ENCODE measurements at regions not wholly inside any gene's neighbourhood (a gene's known extent, or its start where the extent isn't known, plus 50 kb on each side); places are given as distances from the start of the nearest gene placed in this dataset.

GRCh38 chr3:180185650-180186049 is 148.9 kb upstream of the PEX5L start:
- DNase-seq: peak in 1 of 56 donors; percentile 1

GRCh38 chr3:180188512-180189309 is 152.0 kb upstream of the PEX5L start:
- DNase-seq: no peak

- DNase-seq: no peak
These were observed 152.5 kb upstream of the PEX5L start for GRCh38 chr3:180189310-180189648.

GRCh38 chr3:180196658-180197057 is 159.9 kb upstream of the PEX5L start:
- no peak for DNase-seq

- DNase-seq: no peak
These were observed 162.8 kb upstream of the PEX5L start for GRCh38 chr3:180199417-180199995.

GRCh38 chr3:180215866-180216265 is 179.1 kb upstream of the PEX5L start:
- DNase-seq: no peak

- no peak for DNase-seq
These were observed 186.5 kb upstream of the PEX5L start for GRCh38 chr3:180223268-180223667.

- DNase-seq: no peak
These were observed 192.4 kb upstream of the PEX5L start for GRCh38 chr3:180229113-180229512.

- no peak for DNase-seq
These were observed 203.2 kb upstream of the PEX5L start for GRCh38 chr3:180239939-180240338.

- no peak for DNase-seq
These were observed 210.0 kb upstream of the PEX5L start for GRCh38 chr3:180246688-180247195.

- DNase-seq: no peak
These were observed 213.4 kb upstream of the PEX5L start for GRCh38 chr3:180250172-180250571.

GRCh38 chr3:180252683-180253082 is 215.9 kb upstream of the PEX5L start:
- DNase-seq: no peak

- DNase-seq: no peak
These were observed 216.5 kb upstream of the PEX5L start for GRCh38 chr3:180253283-180253682.

- DNase-seq: no peak
These were observed 227.7 kb upstream of the PEX5L start for GRCh38 chr3:180264479-180264878.

GRCh38 chr3:180265551-180265950 is 228.8 kb upstream of the PEX5L start:
- no peak for DNase-seq

- DNase-seq: no peak
These were observed 230.6 kb upstream of the PEX5L start for GRCh38 chr3:180267202-180267843.

- DNase-seq: no peak
These were observed 237.8 kb upstream of the PEX5L start for GRCh38 chr3:180274536-180274935.

GRCh38 chr3:180275176-180275575 is 238.4 kb upstream of the PEX5L start:
- no peak for DNase-seq

- DNase-seq: no peak
These were observed 240.3 kb upstream of the PEX5L start for GRCh38 chr3:180277041-180277440.

GRCh38 chr3:180278583-180279188 is 241.9 kb upstream of the PEX5L start:
- DNase-seq: no peak

- no peak for DNase-seq
These were observed 243.8 kb upstream of the PEX5L start for GRCh38 chr3:180280555-180280954.

- no peak for DNase-seq
These were observed 245.6 kb upstream of the PEX5L start for GRCh38 chr3:180282386-180282785.
